Amygdala (tissue), 56 donors: ENCODE measurements at regions not wholly inside any gene's neighbourhood (a gene's known extent, or its start where the extent isn't known, plus 50 kb on each side); places are given as distances from the start of the nearest gene placed in this dataset.
A peak's percentile ranks its signal among the peaks of the same experiment; 100 is the strongest.
"Not testable (repeated sequence)": the region's sequence is repeated elsewhere in the genome, so short reads cannot be mapped to it uniquely, and the experiment has no call there.

ENCODE experiments used
- DNase-seq, 56 donors: peaks; one replicate each; lab custom pipeline; 2025; lab: John Stamatoyannopoulos, UW

DNA sequence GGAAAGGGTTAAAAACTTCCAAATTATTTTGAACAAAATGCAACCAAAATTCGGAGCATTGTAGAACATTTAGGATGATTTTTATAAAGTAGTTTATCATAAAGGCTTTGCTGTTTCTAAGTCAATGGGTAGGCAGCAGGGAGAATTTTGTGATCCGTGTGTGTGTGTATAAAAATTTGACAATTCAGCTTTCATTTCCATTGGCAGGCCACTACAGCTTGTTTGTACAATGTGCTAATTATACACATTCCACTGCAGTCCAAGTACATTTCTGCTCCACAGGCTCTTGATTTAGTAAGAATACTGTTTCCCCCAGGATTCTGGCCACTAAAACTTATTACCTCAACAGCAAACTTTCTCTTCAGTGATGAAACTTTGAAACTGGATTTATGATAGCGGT is 71.8 kb upstream of the LTBP1 start:
- peak in 3 of 56 donors; percentile 4 to 31 (median 14) for DNase-seq

DNA sequence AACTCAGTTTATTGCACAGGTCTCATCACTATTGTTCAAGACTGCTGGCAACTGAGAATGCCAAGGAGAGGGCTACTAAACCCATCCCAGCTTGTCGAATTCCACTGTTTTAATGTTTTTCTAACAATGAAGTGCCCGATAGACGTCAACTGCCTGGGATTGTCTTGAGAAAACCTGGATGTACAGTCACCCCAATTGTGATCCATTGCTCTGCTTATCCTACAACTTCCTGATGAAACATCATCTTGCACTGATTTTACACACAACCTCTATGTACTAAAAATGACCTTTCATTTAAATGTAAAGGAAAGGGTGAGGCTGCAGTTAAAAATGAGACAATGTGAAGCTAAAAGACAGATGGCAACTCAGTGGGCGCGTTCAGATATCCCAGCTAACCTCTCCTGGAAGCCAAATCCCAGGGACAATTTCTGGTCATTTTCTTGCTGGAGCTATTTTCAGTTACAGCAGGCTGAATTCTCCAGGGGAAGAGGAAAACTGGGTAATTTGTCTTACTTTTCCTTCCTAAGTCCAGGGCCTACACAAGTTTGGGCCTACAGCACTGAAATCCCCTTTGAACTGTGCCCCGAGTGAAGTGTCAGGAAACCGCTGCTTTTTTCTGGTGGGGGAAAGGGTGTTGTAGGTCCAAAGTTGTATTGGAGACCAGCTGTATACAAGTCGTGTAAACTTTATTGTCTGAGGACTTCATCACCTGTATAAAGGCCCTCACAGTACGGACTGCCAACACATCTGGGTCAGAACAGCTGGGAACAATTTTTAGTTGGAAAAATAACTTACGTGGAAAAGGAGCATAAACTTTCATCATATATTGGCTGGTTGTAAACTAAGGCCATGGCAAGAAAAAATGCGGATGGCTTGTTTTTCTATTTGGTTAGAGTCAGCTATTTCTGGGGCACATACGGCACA is 68.9 kb upstream of the LTBP1 start:
- DNase-seq = no peak

DNA sequence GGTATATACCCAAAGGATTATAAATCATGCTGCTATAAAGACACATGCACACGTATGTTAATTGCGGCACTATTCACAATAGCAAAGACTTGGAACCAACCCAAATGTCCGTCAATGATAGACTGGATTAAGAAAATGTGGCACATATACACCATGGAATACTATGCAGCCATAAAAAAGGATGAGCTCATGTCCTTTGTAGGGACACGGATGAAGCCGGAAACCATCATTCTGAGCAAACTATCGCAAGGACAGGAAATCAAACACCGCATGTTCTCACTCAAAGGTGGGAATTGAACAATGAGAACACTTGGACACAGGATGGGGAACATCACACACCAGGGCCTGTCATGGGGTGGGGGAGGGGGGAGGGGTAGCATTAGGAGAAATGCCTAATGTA is 66.8 kb upstream of the LTBP1 start:
- DNase-seq = not testable (repeated sequence)

GRCh38 chr2:32882816-32883810 is 63.6 kb upstream of the LTBP1 start:
- peak in 1 of 56 donors; percentile 6 for DNase-seq

DNA sequence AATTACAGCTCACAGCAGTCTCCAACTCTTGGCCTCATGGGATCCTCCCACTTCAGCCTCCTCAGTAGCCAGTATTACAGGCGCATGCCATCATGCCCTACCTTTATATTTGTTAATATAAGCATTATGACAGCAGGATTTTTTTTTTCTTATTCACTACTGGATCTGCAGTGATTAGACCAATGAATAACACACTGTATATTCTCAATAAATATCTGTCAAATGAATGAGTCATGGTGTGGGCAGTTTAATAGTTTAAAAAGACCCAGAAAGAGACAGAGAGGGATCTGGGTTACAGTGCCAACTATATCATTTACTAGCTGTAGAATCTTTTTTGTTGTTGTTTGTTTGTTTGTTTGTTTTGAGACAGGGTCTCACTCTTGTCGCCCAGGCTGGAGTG is 62.4 kb upstream of the LTBP1 start:
- DNase-seq = no peak

DNA sequence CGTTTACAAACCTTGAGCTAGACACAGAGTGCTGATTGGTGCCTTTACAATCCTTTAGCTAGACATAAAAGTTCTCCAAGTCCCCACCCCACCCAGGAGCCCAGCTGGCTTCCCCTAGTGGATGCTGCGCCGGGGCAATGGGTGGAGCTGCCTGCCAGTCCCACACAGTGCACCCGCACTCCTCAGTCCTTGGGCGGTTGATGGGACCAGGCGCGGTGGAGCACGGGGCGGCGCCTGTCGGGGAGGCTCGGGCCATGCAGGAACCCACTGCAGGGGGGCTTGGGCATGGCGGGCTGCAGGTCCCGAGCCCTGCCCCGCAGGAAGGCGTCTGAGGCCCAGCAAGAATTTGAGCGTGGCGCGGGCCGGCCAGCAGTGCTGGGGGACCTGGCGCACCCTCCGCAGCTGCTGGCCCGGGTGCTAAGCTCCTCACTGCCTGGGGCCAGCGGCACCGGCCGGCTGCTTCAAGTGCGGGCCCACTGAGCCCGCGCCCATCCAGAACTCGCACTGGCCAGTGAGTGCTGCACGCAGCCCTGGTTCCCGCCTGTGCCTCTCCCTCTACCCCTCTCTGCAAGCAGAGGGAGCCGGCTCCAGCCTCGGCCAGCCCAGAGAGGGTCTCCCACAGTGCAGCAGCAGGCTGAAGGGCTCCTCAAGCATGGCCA is 60.2 kb upstream of the LTBP1 start:
- DNase-seq = not testable (repeated sequence)

DNA sequence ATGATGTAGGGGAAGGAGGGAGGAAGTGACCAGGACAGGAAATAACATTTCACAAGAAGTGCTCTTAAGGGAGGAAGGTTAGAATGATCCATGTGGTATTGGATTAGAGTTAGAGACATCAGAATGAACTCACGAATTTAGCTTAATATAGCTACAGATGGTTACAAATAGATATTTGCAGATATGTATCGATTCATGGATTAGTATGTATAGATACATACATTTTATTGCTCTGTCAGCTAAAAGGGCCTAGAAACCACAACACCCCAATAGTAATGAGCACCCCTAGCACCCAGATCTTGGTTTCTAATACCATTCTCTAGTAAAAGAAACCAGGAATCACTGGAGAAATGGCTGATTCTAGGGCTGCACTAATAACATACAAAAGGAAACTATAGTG is 59.6 kb upstream of the LTBP1 start:
- no peak for DNase-seq

DNA sequence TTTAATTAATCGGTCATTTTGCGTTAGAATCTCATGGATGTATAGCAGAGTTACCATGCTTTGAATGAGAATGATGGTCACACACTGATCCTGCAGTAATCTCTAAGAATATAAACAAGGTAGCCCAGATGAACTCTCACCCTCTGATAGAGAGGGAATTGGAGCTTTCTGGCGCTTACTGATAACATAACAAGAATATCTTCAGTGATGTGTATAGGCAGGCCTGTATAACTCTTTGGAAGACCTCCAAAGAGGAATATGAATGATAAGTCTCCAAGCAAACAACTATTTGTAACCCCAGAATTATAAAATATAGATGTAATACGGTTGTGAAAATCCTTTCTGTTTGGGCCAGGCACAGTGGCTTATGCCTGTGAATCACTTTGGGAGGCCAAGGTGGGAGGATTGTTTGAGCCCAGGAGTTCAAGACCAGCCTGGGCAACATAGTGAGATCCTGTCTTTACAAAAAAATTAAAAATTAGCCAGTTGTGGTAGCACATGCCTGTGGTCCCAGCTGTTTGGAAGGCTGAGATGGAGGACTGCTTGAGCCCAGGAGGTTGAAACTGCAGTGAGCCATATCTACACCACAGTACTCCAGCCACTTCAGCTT is 52.5 kb upstream of the LTBP1 start:
- DNase-seq = no peak

- DNase-seq = no peak
Measured at GRCh38 chr2:32895424-32895823, 51.3 kb upstream of the LTBP1 start.
